Epidermal melanocyte (primary cell): ENCODE measurements at regions not wholly inside any gene's neighbourhood (a gene's known extent, or its start where the extent isn't known, plus 50 kb on each side); places are given as distances from the start of the nearest gene placed in this dataset.
"Not testable (repeated sequence)": the region's sequence is repeated elsewhere in the genome, so short reads cannot be mapped to it uniquely, and the experiment has no call there.

Source experiments
- DNase-seq: peaks from one replicate; pipeline ENCODE4 v3.0.0; 2011; ENCODE audit warnings: low spot score; ENCODE audit not compliant: insufficient read length

DNA sequence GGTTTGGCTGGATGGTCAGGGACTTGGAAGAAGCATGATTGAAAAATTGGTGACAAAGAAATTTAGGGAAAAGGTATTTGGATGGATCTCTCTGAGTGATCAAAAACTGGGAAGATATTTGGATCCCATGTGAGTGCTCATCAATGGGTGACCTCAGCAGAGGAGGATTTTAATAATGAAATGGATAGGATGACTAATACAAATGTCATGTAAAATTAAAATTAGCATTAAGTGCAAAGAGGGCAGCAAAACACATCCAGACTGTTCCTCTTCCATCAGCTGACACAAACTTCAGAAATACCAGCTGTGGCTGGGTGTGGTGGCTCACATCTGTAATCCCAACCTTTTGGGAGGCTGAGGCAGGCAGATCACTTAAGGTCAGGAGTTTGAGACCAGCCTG, 151.7 kb downstream of the THBS2 start:
- DNase-seq, result no peak

DNA sequence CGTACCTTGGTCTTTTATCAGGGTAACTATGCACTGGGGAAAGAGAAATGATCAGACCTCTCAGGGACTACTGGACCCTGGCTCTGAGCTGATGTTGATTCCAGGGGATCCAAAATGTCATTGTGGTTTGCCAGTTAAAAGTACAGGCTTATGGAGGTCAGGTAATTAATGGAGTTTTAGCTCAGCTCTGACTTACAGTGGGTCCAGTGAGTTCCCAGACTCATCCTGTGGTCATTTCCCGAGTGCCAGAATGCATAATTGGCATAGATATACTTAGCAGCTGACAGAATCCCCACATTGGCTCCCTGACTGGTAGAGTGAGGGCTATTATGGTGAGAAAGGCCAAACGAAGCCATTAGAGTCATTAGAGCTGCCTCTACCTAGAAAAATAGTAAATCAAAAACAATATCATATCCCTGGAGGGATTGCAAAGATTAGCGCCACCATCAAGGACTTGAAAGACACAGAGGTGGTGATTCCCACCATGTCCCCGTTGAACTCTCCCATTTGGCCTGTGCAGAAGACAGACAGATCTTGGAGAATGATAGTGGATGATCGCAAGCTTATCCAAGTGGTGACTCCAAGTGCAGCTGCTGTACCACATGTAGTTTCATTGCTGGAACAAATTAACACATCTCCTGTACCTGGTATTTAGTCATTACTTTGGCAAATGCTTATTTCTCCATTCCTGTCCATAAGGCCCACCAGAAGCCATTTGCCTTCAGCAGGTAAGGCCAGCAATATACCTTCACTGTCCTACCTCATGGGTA, 152.4 kb downstream of the THBS2 start:
- no peak for DNase-seq

DNA sequence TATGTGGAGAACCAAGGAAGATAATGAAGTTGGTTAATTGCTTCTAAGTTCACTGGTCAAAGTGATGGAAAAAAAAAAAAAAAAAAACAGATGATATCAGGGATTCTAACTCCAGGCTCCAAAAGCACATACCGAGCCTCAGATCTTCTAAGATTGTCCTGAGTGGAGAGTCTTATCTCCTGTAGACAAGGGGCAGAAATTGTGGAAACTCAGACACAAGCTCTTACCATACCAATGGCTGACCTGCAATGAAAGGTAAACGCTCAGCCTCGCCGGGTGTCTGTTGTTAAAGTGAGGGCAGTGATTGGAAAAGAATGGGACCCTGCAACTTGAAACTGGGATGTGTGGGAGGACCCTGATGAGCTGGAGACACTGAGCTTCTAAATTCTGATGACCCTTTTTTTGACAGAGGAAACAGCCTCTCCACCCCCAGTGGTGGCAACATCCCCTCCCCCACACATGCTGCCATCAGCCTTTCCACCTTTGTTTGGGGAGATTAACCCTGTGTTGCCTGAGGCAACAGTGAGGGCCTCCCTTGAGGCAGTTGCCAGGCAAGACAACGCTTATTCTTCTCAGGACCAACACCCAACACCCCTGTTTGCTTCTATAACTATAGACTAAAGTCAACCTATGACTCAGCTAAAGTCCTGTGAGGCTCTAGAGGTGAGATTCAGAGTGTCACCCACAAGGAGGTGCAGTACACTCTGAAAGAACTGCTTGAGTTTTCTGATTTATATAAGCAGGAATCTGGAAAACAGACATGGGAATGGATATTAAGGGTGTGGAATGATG, 154.0 kb downstream of the THBS2 start:
- DNase-seq, result no peak

DNA sequence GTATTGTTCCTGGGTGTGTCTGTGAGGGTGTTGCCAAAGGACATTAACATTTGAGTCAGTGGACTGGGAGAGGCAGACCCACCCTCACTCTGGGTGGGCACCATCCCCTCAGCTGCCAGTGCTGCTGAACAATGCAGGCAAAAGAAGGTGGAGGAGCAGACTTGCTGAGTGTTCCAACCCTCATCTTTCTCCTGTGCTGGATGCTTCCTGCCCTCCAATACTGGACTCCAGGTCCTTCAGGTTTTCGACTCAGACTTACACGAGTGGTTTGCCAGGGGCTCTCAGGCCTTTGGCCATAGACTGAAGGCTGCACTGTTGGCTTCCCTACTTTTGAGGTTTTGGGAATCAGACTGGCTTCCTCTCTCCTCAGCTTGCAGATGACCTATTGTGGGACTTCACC, 155.0 kb downstream of the THBS2 start:
- not testable (repeated sequence) for DNase-seq

DNA sequence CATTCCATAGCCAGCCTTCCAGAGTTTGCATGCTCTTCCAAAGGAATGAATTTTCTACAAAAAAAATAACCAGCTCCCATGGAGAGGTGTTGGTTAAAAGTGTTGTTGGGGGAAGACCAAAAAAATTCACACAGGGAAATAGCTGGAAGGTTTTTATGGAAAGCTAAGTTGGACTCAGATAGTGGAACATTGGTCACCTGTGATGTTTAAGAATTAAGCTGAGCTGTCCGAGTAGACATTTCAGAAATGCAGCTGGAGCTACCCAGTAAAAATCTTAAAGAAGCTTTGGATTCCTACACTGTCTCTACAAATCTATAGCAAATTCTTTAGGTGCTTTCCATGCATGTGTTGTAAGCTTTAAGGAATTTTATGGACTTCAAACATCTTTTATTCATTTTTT, 155.5 kb downstream of the THBS2 start:
- no peak for DNase-seq

DNA sequence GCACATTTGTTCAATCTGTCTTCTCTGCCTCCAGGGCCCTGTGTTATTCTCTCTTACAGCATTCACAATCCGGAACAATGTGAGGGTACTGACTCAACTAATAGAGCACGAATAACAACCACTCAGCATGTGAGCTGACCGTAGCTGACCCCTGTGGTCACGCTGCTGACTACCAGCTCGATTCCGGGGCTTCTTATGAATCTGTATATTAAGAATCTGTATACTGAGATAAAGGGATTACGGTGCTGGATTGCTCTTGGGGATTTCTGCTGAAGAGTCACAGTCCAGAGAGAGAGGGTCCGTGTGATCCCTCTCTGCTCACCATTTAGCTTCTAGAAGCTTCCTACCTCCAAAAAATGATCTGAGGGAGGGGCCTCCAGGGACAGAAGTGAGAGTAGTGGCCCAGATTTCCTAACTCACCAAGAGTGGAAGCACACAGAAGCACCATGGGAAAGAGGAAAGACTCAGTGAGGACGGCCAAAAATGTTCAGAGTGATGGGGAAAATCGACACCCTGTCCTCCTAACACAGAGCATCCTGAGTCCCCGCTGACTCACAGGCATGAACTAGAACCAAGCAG, 156.2 kb downstream of the THBS2 start:
- peak; percentile 85 for DNase-seq

DNA sequence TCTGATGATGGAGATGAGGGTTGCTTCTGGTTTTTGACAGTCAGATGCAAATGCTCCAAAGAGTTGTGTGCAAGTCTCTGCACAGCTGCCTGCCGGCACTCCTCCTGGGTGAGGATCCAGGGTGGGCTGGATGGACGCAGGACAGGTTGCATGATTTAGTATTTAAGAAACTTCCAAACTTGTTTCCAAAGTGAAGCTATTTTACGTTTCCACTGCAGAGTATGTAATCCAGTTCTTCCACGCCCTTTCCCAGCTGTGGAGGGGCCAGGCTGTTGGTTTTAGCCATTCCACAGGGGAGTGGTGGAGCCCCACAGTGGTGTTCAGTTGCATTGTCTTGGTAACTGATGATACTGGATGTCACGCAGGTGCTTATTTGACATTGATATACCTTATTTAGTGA, 157.3 kb downstream of the THBS2 start:
- no peak for DNase-seq

DNA sequence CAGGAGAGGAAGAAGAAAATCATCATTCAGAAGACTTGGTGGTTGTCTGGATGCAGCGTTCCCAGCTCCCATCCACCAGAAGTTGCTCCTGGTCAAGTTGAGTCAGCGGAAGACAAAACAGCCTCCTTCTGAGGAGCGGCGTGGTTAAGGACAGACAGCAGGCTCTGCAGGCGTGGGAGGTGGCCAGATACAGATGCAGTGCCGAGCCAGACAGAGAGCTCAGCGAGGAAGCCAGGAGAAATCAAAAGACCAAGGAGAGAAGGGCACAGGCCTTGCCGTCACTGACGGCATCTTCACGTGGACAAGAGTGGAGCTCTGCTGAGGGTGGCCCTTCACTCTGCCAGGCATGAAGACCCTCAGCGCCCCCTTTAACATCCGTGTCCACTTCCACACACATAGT, 158.5 kb downstream of the THBS2 start:
- DNase-seq, result no peak

DNA sequence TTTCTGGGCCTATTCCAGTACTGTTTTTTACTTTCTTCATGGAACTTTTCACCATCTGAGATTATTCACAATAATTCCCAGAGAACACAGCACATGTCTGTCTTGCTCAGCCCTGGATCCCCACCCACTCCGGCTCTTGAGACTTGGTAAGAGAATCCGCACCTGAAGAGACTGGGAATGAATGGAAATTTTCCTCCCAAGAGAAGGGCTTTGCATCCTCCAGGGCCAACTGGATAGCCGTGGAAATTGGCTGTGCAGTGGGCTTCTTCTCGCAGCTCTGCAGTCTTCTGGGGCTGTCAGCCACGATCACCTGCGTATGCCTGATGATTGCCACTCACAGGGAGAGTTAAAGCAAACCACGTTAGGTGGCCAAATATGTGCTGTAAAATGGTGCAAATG, 159.1 kb downstream of the THBS2 start:
- DNase-seq, result no peak

DNA sequence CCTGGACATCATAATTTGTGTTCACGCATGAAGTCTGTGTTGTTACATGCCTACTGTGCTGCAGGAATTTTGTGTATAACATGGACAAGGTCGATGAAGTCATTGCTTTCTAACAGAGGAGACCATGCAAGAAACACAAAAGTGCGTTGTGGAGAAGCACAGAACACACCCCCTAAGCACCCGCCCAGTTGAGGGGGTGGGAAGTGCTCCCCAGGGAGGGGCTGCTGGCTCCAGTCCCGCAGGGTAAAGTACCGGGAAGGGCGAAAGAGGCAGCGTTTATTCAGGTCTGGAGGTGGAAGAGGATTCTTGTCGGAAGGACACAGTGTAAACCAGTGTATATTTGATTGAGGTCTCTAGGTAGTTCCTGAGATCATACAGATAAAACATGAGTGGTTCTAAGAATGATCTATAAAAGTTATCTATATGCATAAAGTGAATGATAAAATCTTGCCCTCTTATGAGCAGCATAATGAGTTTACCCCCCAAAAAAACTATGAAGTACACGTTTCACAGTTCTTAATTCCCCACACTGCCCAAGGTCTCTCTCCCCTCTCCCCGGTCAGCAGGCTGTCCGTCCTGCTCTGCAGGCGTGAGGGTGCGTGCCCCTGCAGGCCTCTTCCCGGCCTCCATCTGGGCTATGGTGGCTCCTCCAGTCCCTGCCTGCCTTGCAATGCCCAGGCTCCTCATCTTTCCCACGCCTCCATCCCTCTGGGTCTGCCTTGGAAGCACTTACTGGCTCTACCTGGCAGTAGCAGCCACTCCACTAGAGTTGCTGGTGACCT, 159.7 kb downstream of the THBS2 start:
- no peak for DNase-seq

DNA sequence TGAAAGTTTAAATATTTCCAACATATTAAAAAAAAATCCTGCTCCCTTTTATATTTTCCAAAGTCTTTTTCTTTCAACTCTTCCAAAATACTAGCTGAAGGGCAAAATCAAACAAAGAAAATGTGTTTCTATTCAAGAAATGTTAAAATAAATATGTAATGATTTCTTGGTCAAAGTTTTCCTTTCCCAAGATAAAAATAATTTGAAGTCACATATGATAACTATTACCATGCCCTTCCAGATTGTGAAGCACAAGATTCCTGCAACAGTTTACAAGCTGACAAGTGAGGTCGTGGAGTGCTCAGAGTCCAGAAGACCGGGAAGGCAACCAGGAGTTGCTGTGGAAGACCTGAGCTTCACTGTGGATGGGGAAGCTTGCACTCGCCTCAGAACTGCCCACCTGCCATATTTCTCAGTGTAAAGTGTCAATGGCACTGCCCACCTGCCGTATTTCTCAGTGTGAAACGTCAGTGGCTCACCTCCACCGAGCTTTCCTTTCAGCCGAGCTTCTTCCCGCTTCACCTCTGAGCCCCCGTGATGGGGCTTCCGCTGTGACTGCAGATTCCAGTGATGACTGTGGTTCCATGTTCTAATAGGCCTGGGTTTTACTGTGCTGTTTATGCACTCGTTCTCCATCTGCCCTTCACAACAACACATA, 160.5 kb downstream of the THBS2 start:
- DNase-seq, result no peak

DNA sequence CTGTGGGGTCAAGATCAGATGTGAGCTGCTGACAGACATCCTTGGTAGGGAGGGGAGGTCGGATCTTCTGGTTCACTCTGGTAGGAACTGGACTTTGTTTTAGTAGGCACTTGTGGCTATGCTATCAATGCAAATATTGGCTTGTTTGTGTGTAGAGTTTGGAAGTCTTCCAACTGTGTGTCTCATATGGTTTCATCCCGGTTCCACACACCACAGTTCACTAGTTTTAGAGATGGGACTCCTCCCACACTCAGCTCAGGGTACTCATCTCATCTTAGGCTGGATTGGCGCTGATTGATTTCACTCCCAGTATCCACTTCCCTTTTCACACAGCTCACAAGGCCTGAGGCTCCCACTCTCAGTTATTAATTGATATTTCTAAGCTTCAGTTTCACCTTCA, 161.3 kb downstream of the THBS2 start:
- no peak for DNase-seq

DNA sequence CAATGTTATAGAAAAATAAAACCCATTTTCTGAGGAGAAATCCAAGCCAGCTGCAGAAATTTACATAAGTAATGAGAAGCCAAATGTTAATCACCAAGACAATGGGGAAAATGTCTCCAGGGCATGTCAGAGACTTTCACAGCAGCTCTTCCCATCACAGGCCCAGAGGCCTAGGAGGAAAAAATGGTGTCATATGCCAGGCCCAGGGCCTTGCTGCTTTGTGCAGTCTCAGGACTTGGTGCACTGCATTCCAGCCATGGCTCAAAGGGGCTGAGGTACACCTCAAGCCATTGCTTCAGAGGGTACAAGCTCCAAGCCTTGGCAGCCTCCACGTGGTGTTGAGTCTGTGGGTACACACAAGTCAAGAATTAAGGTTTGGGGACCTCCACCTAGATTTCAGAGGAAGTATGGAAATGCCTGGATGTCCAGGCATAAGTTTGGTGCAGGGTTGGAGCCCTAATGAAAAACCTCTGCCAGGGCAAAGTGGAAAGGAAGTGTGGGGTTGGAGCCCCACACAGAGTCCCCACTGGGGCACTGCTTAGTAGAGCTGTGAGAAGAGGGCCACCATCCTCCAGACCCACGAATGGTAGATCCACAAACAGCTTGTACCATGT, 163.0 kb downstream of the THBS2 start:
- not testable (repeated sequence) for DNase-seq

DNA sequence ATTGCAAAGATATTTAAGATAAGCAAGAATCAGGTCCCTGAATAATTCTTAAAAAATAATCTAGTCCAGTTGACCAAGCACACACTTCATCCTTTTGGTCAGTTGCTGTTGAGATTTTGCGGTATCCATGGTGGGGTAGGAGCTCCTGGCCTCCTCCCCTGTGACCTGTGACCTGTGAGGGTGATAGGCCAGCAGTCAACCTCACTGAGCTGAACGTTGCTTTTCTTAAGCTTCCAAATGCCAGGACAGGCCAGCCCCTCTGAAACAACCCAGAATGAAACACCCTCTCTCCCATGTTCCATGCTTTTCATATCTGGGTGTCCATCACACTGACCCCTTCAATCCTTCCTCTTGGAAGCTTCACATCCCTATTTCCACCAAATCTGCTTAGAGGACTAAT, 164.9 kb downstream of the THBS2 start:
- DNase-seq, result no peak

DNA sequence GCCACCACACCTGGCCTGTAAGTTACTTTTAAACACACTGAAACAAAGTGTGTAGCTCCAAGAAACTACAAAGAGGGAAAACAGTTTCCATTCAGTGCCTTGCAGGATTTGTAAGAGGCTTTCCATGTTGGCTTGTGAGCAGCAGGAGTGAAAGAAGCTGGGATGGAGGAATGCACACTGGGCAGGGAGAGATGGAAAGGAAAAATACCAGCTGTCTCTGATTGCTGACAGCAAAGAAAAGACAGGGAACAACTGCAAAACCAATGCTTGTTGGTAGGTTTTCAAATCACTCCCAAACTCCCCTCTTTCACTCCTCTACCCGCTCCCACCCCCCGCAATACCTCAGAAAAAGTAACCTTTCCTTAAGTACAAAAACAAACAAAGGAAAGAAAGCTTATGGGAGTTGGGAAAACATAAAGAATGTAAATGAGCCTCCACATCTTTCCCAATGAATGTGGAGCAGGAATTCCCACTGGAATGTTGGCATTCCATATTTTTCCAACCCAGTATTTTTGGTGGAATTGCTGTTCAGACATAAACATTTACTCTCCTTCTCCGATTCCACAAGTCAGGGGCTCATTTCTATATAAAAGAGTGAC, 166.1 kb downstream of the THBS2 start:
- no peak for DNase-seq

DNA sequence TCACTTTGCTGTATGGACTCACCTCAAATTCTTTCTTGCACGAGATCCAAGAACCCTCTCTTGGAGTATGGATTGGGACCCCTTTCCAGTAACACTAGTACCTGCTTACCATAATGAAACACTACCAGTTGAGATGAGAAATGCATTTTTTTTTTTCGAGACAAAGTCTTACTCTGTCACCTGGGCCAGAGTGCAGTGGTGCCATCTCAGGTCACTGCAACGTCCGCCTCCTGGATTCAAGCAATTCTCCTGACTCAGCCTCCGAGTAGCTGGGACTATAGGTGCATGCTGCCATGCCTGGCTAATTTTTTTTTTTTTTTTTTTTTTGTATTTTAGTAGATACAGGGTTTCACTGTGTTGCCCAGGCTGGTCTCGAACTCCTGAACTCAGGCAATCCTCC, 167.0 kb downstream of the THBS2 start:
- not testable (repeated sequence) for DNase-seq

DNA sequence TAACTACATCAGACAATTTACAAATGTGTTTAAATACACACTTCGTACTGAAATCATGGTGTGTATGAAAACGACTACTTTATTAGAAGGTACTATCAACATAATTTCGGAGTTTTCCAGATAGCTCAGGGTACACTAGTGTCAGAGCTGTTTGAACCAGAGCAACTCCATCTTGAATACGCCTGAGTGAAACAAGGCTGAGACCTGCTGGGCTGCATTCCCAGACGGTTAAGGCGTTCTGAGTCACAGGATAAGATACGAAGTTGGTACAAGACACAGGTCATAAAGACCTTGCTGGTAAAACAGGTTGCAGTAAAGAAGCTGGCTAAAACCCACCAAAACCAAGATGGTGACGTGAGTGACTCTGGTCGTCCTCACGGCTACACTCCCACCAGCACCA, 167.6 kb downstream of the THBS2 start:
- DNase-seq, result no peak

DNA sequence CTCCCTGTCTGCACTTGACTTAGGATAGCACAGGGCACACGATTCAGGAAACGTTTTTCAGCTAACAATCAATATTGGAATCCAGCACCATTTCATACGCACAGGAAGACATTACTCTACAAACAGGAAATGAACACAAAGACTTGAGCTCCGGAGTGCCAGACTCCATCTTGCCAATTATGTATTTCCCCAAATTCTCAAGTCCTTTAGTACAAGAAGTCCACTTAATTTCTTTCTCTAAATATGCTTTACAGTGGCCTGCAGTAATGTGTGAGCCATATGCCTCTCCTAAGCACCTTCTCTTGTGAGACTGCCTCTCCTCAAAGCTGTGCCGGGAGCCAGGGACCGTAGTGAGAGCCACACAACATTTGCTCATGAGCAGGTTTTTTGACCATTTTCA, 168.2 kb downstream of the THBS2 start:
- DNase-seq, result no peak

DNA sequence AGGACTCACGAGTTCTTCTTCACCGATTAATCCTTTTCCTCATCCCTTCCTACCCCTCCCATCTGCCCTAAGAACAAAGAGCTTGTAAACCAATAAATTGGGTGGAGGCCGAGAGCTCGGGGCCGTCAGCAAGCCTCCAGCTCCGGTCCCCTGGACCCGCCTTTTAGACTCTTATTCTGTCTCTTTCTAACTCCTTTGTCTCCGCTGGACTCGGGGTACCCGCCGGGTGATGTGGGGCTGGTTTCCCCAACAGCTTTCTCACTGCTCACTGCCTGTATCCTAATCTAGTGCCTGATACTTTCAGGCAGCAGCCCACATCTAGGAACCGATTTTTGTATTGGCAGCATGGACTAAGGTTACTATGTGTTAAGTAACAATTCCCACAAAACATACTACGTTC, 169.1 kb downstream of the THBS2 start:
- not testable (repeated sequence) for DNase-seq

DNA sequence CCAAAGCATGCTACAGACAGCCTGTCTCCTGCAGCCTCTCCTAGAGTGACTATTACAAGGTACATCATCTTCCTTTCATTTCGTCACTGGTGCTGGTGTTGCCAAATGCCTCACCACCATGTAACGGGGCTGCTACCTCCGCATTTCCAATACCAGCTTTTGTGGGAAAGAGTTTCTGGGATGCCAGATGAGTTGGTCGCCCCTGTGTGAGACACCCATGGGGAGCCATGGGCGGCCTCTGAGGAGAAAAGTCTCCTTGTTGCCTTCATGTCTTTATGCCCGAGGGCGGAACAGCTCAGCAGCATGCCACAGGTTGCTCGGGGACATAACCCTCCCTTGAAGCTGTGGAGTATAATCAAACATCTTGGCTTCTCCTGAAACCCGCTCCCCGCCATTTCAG, 169.6 kb downstream of the THBS2 start:
- no peak for DNase-seq

DNA sequence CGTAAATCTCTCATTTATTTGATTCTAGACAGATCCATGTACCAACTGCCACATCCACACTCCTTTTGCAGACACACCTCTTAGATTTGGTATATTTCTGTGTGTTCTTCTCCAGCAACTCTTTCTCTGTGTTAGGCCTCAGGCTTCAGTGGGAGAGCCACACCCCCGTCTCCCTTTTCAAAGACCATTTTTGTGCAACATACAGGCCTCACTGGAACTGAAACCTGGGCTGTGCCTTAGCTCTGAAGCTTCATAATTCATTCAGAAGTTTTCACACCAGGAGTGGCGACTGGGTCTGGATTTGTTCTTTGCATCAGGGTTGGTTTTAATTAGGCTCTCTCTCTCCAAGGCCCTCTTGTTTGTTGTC, 170.2 kb downstream of the THBS2 start:
- no peak for DNase-seq
